Stimulated activated effector memory CD8-positive, alpha-beta T cell treated with anti-CD3 and anti-CD28 coated beads, Interleukin-12 subunit alpha, Interleukin-12 subunit beta, amount 100 ng/mL, for 72 hours (primary cell): ENCODE measurements at regions not wholly inside any gene's neighbourhood (a gene's known extent, or its start where the extent isn't known, plus 50 kb on each side); places are given as distances from the start of the nearest gene placed in this dataset.
A peak's percentile ranks its signal among the peaks of the same experiment; 100 is the strongest.
"Not testable (repeated sequence)": the region's sequence is repeated elsewhere in the genome, so short reads cannot be mapped to it uniquely, and the experiment has no call there.

Experiments
- ATAC-seq: fragments of 150-1000 bp; cut with Tn5 transposase; 2 replicates; pipeline ENCODE4 v1.10.0; 2021
- DNase-seq, 2 donors: peaks; one replicate each; pipeline ENCODE4 v3.0.0; 2021 to 2022; ENCODE audit warnings: low spot score in 2 of 2
- H3K27ac Mint-ChIP-seq: one replicate; pipeline ENCODE4 v1.8.0; 2022; ENCODE audit warnings: mild to moderate bottlenecking, mixed read lengths
- H3K36me3 Mint-ChIP-seq: one replicate; pipeline ENCODE4 v1.8.0; 2022; ENCODE audit warnings: mild to moderate bottlenecking, mixed read lengths
- H3K4me1 Mint-ChIP-seq: one replicate; pipeline ENCODE4 v1.8.0; 2022; ENCODE audit warnings: mixed read lengths
- H3K4me3 Mint-ChIP-seq: one replicate; pipeline ENCODE4 v1.8.0; 2022; ENCODE audit warnings: mild to moderate bottlenecking, mixed read lengths
- H3K9me3 Mint-ChIP-seq: one replicate; pipeline ENCODE4 v1.8.0; 2022; ENCODE audit warnings: mixed read lengths

GRCh38 chr12:131572626-131573025, 138.3 kb upstream of the SFSWAP start:
- no peaks in the 10 kb centered on the region for H3K9me3 Mint-ChIP-seq
- H3K4me1 Mint-ChIP-seq = no peaks in the 10 kb centered on the region
- no peak for ATAC-seq

GRCh38 chr12:131573631-131574394, 137.1 kb upstream of the SFSWAP start:
- ATAC-seq = no peak
- H3K4me3 Mint-ChIP-seq = no peak overlapping the region
- no peak for DNase-seq
- no peaks in the 10 kb centered on the region for H3K36me3 Mint-ChIP-seq
- no peaks in the 10 kb centered on the region for H3K9me3 Mint-ChIP-seq
- no peak overlapping the region for H3K27ac Mint-ChIP-seq
- H3K4me1 Mint-ChIP-seq = no peaks in the 10 kb centered on the region

More at GRCh38 chr12:131572626-131573025, 138.3 kb upstream of the SFSWAP start:
- Mint-ChIP-seq H3K36me3 (no peaks in the 10 kb centered on the region), H3K27ac (no peak overlapping the region), H3K4me3 (no peak overlapping the region)
- no peak for DNase-seq

- no peaks in the 10 kb centered on the region for H3K36me3 Mint-ChIP-seq
- H3K4me1 Mint-ChIP-seq = no peaks in the 10 kb centered on the region
- H3K9me3 Mint-ChIP-seq = no peaks in the 10 kb centered on the region
- ATAC-seq (no peak), DNase-seq (no peak)
- H3K27ac Mint-ChIP-seq = no peak overlapping the region
- no peak overlapping the region for H3K4me3 Mint-ChIP-seq
Measured at GRCh38 chr12:131574395-131574771, 136.5 kb upstream of the SFSWAP start.

- DNase-seq (no peak), ATAC-seq (no peak)
- H3K9me3 Mint-ChIP-seq = no peaks in the 10 kb centered on the region
- no peak overlapping the region for H3K27ac Mint-ChIP-seq
- H3K36me3 Mint-ChIP-seq = no peaks in the 10 kb centered on the region
- H3K4me1 Mint-ChIP-seq = no peaks in the 10 kb centered on the region
- no peak overlapping the region for H3K4me3 Mint-ChIP-seq
Measured at GRCh38 chr12:131575371-131575770, 135.5 kb upstream of the SFSWAP start.

GRCh38 chr12:131576734-131577133, 134.2 kb upstream of the SFSWAP start:
- H3K4me3 Mint-ChIP-seq, H3K36me3 Mint-ChIP-seq, DNase-seq: not testable (repeated sequence)

GRCh38 chr12:131577766-131578165, 133.1 kb upstream of the SFSWAP start:
- DNase-seq = no peak
- ATAC-seq = no peak
- no peak overlapping the region for H3K27ac Mint-ChIP-seq
- no peaks in the 10 kb centered on the region for H3K9me3 Mint-ChIP-seq
- H3K36me3 Mint-ChIP-seq = no peaks in the 10 kb centered on the region
- H3K4me3 Mint-ChIP-seq = no peak overlapping the region
- H3K4me1 Mint-ChIP-seq = no peaks in the 10 kb centered on the region

More at GRCh38 chr12:131576734-131577133, 134.2 kb upstream of the SFSWAP start:
- H3K9me3 Mint-ChIP-seq, H3K27ac Mint-ChIP-seq, ATAC-seq, H3K4me1 Mint-ChIP-seq: not testable (repeated sequence)

- ATAC-seq = no peak
- DNase-seq = no peak
- H3K36me3 Mint-ChIP-seq = no peaks in the 10 kb centered on the region
- no peak overlapping the region for H3K4me3 Mint-ChIP-seq
- H3K9me3 Mint-ChIP-seq = no peaks in the 10 kb centered on the region
- H3K4me1 Mint-ChIP-seq = no peaks in the 10 kb centered on the region
- no peak overlapping the region for H3K27ac Mint-ChIP-seq
Measured at GRCh38 chr12:131578828-131579470, 131.9 kb upstream of the SFSWAP start.

- no peaks in the 10 kb centered on the region for H3K4me1 Mint-ChIP-seq
- no peak for DNase-seq
- no peaks in the 10 kb centered on the region for H3K36me3 Mint-ChIP-seq
- H3K4me3 Mint-ChIP-seq = no peak overlapping the region
- ATAC-seq = no peak
- H3K9me3 Mint-ChIP-seq = no peaks in the 10 kb centered on the region
- H3K27ac Mint-ChIP-seq = no peak overlapping the region
Measured at GRCh38 chr12:131583090-131583712, 127.7 kb upstream of the SFSWAP start.

- ATAC-seq = no peak
- Mint-ChIP-seq H3K36me3 (no peaks in the 10 kb centered on the region), H3K4me3 (no peak overlapping the region), H3K4me1 (no peaks in the 10 kb centered on the region), H3K27ac (no peak overlapping the region), H3K9me3 (no peaks in the 10 kb centered on the region)
- DNase-seq = no peak
Measured at GRCh38 chr12:131586269-131586668, 124.6 kb upstream of the SFSWAP start.

- Mint-ChIP-seq H3K4me1 (no peaks in the 10 kb centered on the region), H3K4me3 (no peak overlapping the region), H3K36me3 (no peaks in the 10 kb centered on the region), H3K27ac (no peak overlapping the region), H3K9me3 (no peaks in the 10 kb centered on the region)
- DNase-seq (peak in 1 of 2 donors; percentile 37), ATAC-seq (no peak)
Measured at GRCh38 chr12:131586761-131587160, 124.1 kb upstream of the SFSWAP start.

GRCh38 chr12:131587565-131587964, 123.3 kb upstream of the SFSWAP start:
- peaks cover 5% of the 10 kb centered on the region for H3K4me1 Mint-ChIP-seq
- H3K4me3 Mint-ChIP-seq = no peak overlapping the region
- no peaks in the 10 kb centered on the region for H3K36me3 Mint-ChIP-seq
- H3K27ac Mint-ChIP-seq = no peak overlapping the region
- H3K9me3 Mint-ChIP-seq = no peaks in the 10 kb centered on the region
- ATAC-seq (no peak), DNase-seq (no peak)

- Mint-ChIP-seq H3K4me3 (no peak overlapping the region), H3K4me1 (peaks cover 16% of the 10 kb centered on the region), H3K36me3 (no peaks in the 10 kb centered on the region), H3K9me3 (no peaks in the 10 kb centered on the region), H3K27ac (no peak overlapping the region)
- ATAC-seq (no peak), DNase-seq (no peak)
Measured at GRCh38 chr12:131589221-131589897, 121.5 kb upstream of the SFSWAP start.

GRCh38 chr12:131589966-131590365, 120.9 kb upstream of the SFSWAP start:
- Mint-ChIP-seq H3K4me1 (peaks cover 16% of the 10 kb centered on the region), H3K4me3 (no peak overlapping the region), H3K9me3 (no peaks in the 10 kb centered on the region), H3K27ac (no peak overlapping the region), H3K36me3 (no peaks in the 10 kb centered on the region)
- ATAC-seq (no peak), DNase-seq (no peak)

- ATAC-seq (no peak), DNase-seq (no peak)
- Mint-ChIP-seq H3K36me3 (no peaks in the 10 kb centered on the region), H3K4me3 (no peak overlapping the region), H3K9me3 (no peaks in the 10 kb centered on the region), H3K27ac (no peak overlapping the region), H3K4me1 (peaks cover 16% of the 10 kb centered on the region)
Measured at GRCh38 chr12:131591136-131591535, 119.8 kb upstream of the SFSWAP start.
